C1 segment of cervical spinal cord (tissue), 14 donors: ENCODE measurements at regions not wholly inside any gene's neighbourhood (a gene's known extent, or its start where the extent isn't known, plus 50 kb on each side); places are given as distances from the start of the nearest gene placed in this dataset.

Source experiments
- DNase-seq, 14 donors: peaks; one replicate each; lab custom pipeline; 2025; lab: John Stamatoyannopoulos, UW

DNA sequence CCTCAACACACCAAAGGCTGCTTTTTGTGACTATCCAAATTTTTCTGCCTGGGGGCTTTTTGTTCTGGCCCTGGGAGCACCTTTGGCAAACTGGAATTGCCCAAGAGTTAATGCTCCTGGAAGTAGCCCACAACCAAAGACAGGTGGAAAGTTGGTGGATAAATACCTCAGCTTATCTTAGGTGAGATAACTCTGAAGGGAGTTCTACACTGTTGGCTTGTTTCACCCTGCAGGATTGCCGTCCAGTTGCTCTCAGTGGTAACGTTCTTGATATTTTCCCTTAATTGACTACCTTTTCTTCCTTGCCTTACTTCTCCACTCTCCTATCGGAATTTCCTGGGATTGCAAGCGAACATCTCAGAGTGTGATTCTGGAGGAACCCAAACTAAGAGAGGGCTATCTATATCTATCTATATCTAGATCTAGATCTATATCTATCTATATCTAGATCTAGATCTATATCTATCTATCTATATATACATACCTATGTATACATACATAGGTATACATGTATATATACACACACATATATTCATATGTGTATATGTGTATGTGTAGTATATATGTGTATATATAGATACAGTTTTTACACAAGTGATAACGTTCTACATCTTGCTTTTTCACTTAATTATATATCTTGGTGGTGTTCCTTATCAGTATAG lies 82.6 kb upstream of the DHX15 start:
- no peak for DNase-seq

DNA sequence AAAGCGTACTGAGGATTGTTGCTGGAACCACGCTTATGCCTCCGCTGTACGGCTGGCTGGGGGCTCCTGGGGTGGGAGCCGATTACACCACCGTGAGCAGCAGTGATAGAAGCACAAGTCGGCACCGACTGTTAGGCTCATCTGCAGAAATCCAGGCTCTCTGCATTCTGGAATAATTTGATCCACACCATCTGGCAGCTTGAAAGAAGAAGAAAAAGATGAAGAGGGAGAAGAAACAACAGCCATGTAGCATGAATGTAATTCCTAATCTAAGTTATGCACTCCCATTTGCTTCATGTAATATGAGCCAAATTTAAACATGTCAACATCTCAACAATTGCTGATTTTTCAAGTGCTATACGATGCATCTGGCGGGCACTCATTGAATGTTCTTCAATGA lies 84.6 kb upstream of the DHX15 start:
- DNase-seq = no peak

DNA sequence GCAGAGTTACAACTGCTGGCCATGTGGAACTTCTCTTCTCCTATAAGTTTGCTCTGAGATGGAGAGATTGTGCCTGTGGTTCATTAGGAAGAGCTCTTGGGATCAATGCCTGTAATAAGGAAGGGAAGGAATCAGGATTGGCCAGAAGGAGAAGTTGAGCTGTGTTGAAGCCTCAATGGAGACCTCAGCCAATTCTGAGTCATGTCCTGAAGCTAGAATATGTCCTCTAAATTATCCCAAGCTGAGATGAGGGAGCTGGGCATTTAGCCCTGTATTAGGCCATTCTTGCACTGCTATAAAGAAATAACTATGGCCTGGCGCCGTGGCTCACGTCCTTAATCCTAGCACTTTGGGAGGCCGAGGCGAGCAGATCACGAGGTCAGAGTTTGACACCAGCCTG lies 85.4 kb upstream of the DHX15 start:
- DNase-seq = no peak

GRCh38 chr4:24671849-24672248 lies 87.5 kb upstream of the DHX15 start:
- DNase-seq = no peak

DNA sequence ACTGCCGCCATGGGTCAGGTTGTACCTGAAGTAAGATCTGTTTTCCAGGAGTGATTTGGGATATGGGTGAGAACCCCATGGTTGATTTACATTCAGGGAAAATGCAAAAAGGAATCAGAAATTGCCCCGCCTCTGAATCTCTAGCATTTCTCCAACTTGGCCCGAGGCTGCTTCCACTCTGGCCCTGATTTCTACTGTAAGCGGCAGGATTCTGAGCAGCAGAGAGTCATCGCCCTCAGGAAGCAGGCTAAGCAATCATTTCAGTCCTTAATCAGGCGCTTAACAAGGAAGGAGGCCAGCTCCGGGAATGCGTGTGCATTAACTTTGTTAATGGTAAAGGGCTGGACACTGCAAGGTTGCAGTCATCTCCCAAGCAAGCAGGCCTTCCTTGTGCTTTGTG lies 88.5 kb upstream of the DHX15 start:
- DNase-seq = no peak

GRCh38 chr4:24674279-24674678 lies 89.9 kb upstream of the DHX15 start:
- no peak for DNase-seq

GRCh38 chr4:24675721-24676389 lies 91.5 kb upstream of the DHX15 start:
- DNase-seq = no peak

DNA sequence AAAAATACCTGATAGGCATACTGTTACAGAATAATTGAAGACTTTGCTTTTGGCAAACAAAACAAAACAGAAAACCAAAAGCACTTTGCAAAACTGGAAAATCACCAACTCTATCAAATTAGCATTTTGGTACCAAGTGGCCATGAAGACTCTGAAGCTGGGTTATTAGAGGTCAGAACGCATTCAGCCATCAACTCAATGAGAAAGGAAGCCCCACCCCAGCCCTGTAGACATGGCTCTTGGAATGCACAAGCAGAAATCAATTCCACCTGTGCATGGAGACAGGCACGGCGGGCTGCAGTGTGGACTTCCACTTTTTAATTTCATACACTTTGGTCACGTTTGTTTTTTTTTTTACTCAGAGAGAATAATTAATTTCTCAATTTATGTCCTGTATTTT lies 93.6 kb upstream of the DHX15 start:
- no peak for DNase-seq

GRCh38 chr4:24680746-24681448 lies 96.5 kb upstream of the DHX15 start:
- no peak for DNase-seq

- no peak for DNase-seq
Measured at GRCh38 chr4:24683116-24683515, 98.8 kb upstream of the DHX15 start.

DNA sequence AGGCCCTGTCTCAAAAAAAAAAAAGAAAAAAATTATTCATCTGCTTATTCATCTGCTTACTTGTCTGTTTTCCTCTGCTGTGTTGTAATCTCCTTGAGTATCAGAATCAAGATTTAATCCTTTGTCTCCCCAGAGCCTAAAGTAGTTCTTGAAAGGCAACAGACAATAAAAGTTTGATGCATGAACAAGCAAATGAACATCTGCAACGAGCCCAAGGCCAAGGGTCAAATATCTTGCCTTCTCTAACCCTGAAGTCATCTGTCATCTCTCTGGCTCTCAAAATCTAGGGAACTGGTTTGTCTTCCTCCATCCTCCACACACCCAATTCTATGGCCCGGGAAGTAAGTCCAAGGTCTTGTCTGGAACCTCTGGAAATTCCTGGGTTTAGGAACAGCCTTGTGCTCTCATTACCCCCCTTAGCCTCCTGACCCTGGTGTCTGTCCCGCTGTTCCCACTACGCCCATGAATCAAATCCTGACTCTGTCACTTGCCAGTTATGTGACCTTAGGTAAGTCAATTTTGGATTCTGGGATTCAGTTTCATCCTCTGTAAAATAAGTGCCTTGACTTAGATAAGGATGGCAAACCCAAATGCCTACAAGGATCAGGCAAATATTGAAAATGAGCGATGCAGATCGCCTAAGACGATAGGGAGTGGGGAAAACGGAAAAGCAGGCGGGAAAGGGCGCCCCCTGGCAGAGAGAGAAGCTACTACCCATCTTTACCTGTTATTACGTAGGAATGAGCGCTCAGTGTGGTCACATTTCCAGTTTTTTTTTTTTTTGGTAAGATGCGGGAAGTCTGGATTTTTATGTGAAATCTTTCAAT lies 102.7 kb upstream of the DHX15 start:
- peak in 5 of 14 donors; percentile 6 to 37 (median 14) for DNase-seq

DNA sequence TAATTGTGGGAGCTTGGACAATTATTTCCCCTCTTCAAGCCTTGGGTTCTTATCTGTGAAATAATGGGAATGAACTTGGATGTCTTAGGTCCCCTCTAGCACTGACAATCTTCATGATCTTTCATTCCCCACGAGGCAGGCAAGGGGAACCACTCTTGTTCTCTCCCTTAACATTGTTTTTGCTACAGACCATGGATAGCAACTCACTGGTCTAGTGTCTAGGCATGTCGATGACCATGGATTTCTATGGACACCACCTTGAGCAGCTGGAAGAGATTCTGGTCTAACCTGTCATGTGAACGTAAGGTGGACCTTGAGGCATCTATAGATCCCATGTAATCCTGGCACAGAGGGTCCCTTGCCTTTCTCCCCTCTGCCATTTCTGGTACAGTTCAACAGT lies 104.1 kb upstream of the DHX15 start:
- no peak for DNase-seq

DNA sequence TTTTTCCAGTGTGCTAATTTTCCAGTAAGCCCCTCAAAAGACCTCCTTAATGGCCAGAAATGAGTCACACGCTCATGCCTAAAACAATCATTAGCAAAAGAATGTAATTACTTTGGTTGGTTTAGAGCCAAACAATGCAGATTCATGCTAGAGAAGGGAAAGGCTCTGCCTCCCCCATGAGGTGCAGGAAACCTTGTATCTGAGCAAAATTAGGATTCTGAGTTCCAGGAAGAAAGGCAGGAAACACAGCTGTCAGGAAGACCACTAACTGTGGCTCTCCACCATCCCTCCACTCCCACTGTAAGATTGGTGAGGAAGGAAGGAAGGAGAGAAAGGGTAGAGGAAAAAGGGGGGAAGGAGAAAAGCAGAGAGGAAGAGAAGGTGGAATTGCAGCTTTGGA lies 104.9 kb upstream of the DHX15 start:
- no peak for DNase-seq

- no peak for DNase-seq
Measured at GRCh38 chr4:24690436-24690835, 104.9 kb upstream of the SOD3 start.

GRCh38 chr4:24693636-24694035 lies 101.7 kb upstream of the SOD3 start:
- no peak for DNase-seq

GRCh38 chr4:24700118-24700517 lies 95.3 kb upstream of the SOD3 start:
- DNase-seq = no peak

DNA sequence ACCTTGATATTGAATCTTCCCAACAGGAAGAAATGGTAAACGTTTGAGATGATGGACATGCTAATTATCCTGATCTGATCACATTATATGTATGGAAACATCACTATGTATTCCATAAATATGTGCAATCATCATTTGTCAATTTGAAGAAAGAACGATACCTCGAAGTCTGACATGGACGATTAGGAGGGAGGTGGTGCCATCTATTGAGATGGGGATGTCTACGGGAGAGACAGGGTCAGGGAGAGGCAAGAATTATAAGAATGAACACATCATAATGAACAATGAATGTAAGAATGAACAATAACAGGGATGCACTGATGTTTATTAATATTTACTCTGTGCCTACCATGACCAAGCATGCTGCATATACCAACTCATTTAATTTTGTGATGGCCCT lies 93.7 kb upstream of the SOD3 start:
- no peak for DNase-seq

DNA sequence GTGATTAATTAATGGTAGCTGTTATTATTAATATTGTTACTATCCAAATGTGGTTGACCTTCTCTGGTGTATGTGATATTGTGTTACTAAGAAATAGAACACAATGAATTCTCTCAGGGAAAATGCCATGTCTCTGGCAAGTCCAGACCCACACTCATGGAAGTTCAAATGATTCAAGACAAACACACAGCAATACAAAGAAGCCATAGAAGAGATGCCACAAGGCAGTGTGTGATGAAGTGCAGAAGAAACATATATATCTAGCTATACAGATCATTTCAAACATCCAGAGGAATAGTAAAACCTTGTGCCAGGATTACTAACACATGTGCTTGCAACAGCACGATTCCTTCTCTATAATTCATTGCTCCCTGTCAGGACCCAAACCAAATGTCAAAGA lies 93.1 kb upstream of the SOD3 start:
- DNase-seq = no peak

DNA sequence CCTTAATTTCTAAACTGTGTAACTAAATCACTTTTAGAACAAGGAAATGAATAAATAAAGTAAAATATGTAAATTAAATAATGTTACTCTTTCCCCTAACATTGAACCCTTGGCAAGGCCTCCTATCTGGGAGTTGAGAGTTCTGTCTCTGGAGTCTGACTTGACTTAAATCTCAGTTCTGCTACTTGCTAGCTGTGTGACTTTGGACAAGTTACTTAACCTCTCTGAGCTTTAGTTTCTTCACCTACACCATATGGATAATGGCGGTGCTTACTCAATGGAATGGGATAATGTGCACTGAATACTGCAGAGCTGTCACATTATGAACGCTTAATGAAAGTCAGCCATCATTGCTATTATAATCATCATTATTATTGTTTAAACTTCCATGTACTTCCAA lies 92.1 kb upstream of the SOD3 start:
- no peak for DNase-seq

- no peak for DNase-seq
Measured at GRCh38 chr4:24704149-24704548, 91.2 kb upstream of the SOD3 start.

DNA sequence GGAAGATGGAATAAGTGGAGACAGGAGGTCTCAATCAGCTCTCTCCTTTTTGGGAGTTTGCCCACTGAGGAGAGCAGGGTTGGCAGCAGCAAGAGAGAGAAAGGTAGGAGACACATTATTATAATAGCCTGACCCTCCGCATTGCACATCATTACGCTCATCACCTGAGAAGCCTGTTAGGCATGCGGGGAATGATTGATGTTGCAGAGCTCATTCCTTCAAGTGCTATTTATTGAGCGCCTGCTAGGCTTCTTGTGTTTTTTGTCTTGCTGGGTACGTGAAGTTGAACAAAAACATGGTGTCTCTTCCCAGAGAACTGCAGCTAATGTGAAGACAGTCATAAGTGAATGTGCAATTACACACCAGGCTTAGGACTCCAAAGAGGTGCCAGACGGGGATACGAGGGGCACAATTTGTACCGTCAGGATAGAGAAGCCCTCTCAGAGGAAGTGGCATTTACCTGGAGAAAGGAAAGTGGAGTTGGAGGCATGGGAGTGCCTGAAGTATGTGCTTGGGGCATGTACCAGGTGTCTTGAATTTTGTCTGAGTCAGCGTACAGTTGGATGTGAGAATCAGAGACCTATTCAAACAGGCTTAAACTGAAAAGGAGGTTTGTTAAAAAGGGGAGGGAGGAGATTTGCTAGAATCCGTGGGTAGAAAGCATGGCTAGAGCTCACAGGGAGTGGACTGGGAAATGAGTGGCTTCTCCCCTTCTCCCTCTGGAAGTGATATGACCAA lies 90.2 kb upstream of the SOD3 start:
- DNase-seq = no peak

- DNase-seq = no peak
Measured at GRCh38 chr4:24713604-24714003, 81.8 kb upstream of the SOD3 start.
